Upper lobe of left lung (tissue), 4 donors: ENCODE measurements at regions not wholly inside any gene's neighbourhood (a gene's known extent, or its start where the extent isn't known, plus 50 kb on each side); places are given as distances from the start of the nearest gene placed in this dataset.

Experiments used
- CTCF ChIP-seq, 6 experiments: fragments of 450-650 bp in 4 of 6; fragments of 200-600 bp in 2 of 6; sonication (generic) in 2 of 6; IDR thresholded peaks; one replicate each; pipeline ENCODE4 v1.5.1; 2016 to 2019; ENCODE audit warnings: antibody characterized with exemption in 6 of 6
- EP300 ChIP-seq, 4 donors: sonication (generic); formaldehyde crosslinking; IDR thresholded peaks; one replicate each; pipeline ENCODE4 v1.5.1; 2017; ENCODE audit warnings: antibody characterized with exemption in 4 of 4, control low read depth in 2 of 4
- POLR2A ChIP-seq, 4 donors: fragments of 450-650 bp; IDR thresholded peaks; one replicate each; pipeline ENCODE4 v1.5.1; 2016 to 2017; ENCODE audit warnings: antibody characterized with exemption in 4 of 4, mild to moderate bottlenecking in 2 of 4

- no peak for TF ChIP-seq POLR2A (IDR thresholded peaks at IDR 0.05)
- peak in 1 of 4 donors; percentile 34 for TF ChIP-seq EP300 (IDR thresholded peaks at IDR 0.05)
- no peak for TF ChIP-seq CTCF (IDR thresholded peaks at IDR 0.05)
Observed at GRCh38 chr5:34511063-34511462, 145.1 kb upstream of the RAI14 start.
